Osteocyte (in vitro differentiated cells): ENCODE measurements at regions not wholly inside any gene's neighbourhood (a gene's known extent, or its start where the extent isn't known, plus 50 kb on each side); places are given as distances from the start of the nearest gene placed in this dataset.

Experiments
- DNase-seq: peaks from one replicate; pipeline ENCODE4 v3.0.0; 2021; ENCODE audit warnings: mixed read lengths; ENCODE audit not compliant: unreplicated experiment; ENCODE audit errors: extremely low spot score
- H3K27ac Mint-ChIP-seq: one replicate; pipeline ENCODE4 v1.8.0; 2021; ENCODE audit warnings: mild to moderate bottlenecking, mixed read lengths; ENCODE audit not compliant: unreplicated experiment
- H3K27me3 Mint-ChIP-seq: one replicate; pipeline ENCODE4 v1.8.0; 2021; ENCODE audit warnings: mixed read lengths; ENCODE audit not compliant: unreplicated experiment
- H3K36me3 Mint-ChIP-seq: one replicate; pipeline ENCODE4 v1.8.0; 2021; ENCODE audit warnings: mixed read lengths; ENCODE audit not compliant: unreplicated experiment
- H3K4me1 Mint-ChIP-seq: one replicate; pipeline ENCODE4 v1.8.0; 2021; ENCODE audit warnings: mixed read lengths; ENCODE audit not compliant: unreplicated experiment
- H3K4me3 Mint-ChIP-seq: one replicate; pipeline ENCODE4 v1.8.0; 2021; ENCODE audit warnings: mild to moderate bottlenecking, moderate library complexity, mixed read lengths; ENCODE audit not compliant: unreplicated experiment
- H3K9me3 Mint-ChIP-seq: one replicate; pipeline ENCODE4 v1.8.0; 2021; ENCODE audit warnings: mixed read lengths; ENCODE audit not compliant: unreplicated experiment
- CTCF ChIP-seq: fragments of 200-600 bp; sonication (generic); IDR thresholded peaks from 2 replicates; pipeline ENCODE4 v1.5.0; 2021; ENCODE audit warnings: antibody characterized with exemption, mild to moderate bottlenecking, moderate library complexity

GRCh38 chr1:209265301-209265700, 318.2 kb upstream of the CAMK1G start:
- Mint-ChIP-seq H3K4me1 (no peaks in the 10 kb centered on the region), H3K27ac (no peak overlapping the region), H3K9me3 (no peaks in the 10 kb centered on the region)

GRCh38 chr1:209266590-209267205, 316.8 kb upstream of the CAMK1G start:
- Mint-ChIP-seq H3K4me1 (no peaks in the 10 kb centered on the region), H3K27me3 (peaks cover 3% of the 10 kb centered on the region), H3K9me3 (no peaks in the 10 kb centered on the region), H3K27ac (no peak overlapping the region), H3K4me3 (no peak overlapping the region), H3K36me3 (no peaks in the 10 kb centered on the region)
- DNase-seq, result no peak
- TF ChIP-seq CTCF, result no peak

More at GRCh38 chr1:209265301-209265700, 318.2 kb upstream of the CAMK1G start:
- peaks cover 3% of the 10 kb centered on the region for H3K27me3 Mint-ChIP-seq
- H3K4me3 Mint-ChIP-seq, result no peak overlapping the region
- no peaks in the 10 kb centered on the region for H3K36me3 Mint-ChIP-seq
- TF ChIP-seq CTCF, result no peak
- DNase-seq, result no peak

GRCh38 chr1:209267968-209268367, 315.5 kb upstream of the CAMK1G start:
- no peaks in the 10 kb centered on the region for H3K9me3 Mint-ChIP-seq
- no peaks in the 10 kb centered on the region for H3K36me3 Mint-ChIP-seq
- H3K27me3 Mint-ChIP-seq, result peaks cover 3% of the 10 kb centered on the region
- H3K4me1 Mint-ChIP-seq, result no peaks in the 10 kb centered on the region
- DNase-seq, result no peak
- H3K27ac Mint-ChIP-seq, result no peak overlapping the region
- no peak for TF ChIP-seq CTCF
- no peak overlapping the region for H3K4me3 Mint-ChIP-seq

- H3K27ac Mint-ChIP-seq, result no peak overlapping the region
- H3K27me3 Mint-ChIP-seq, result peaks cover 3% of the 10 kb centered on the region
- DNase-seq, result no peak
- no peaks in the 10 kb centered on the region for H3K36me3 Mint-ChIP-seq
- no peak overlapping the region for H3K4me3 Mint-ChIP-seq
- no peaks in the 10 kb centered on the region for H3K4me1 Mint-ChIP-seq
- no peak for TF ChIP-seq CTCF
- H3K9me3 Mint-ChIP-seq, result no peaks in the 10 kb centered on the region
Measured at GRCh38 chr1:209268479-209268878, 315.0 kb upstream of the CAMK1G start.

GRCh38 chr1:209276321-209276720, 307.2 kb upstream of the CAMK1G start:
- DNase-seq, result no peak
- H3K36me3 Mint-ChIP-seq, result no peaks in the 10 kb centered on the region
- H3K27me3 Mint-ChIP-seq, result no peaks in the 10 kb centered on the region
- H3K27ac Mint-ChIP-seq, result no peak overlapping the region
- no peaks in the 10 kb centered on the region for H3K4me1 Mint-ChIP-seq
- H3K9me3 Mint-ChIP-seq, result peaks cover 3% of the 10 kb centered on the region
- TF ChIP-seq CTCF, result no peak
- H3K4me3 Mint-ChIP-seq, result no peak overlapping the region
